ENCODE measurements at regions not wholly inside any gene's neighbourhood (a gene's known extent, or its start where the extent isn't known, plus 50 kb on each side); places are given as distances from the start of the nearest gene placed in this dataset.

- no peak for TF ChIP-seq CTCF (IDR thresholded peaks at IDR 0.05)
- TF ChIP-seq EP300 (IDR thresholded peaks at IDR 0.05), result no peak
- no peak for TF ChIP-seq POLR2AphosphoS5 (IDR thresholded peaks at IDR 0.05)
Observed at GRCh38 chr16:65937455-65937854, 429.0 kb upstream of the CDH5 start.

All from suprapubic skin (tissue), 4 donors.